Ishikawa (cell line): ENCODE measurements at regions not wholly inside any gene's neighbourhood (a gene's known extent, or its start where the extent isn't known, plus 50 kb on each side); places are given as distances from the start of the nearest gene placed in this dataset.

Source experiments
- CEBPB ChIP-seq: IDR thresholded peaks from 2 replicates; pipeline ENCODE4 v1.6.1; 2012
- EP300 ChIP-seq: IDR thresholded peaks from 2 replicates; pipeline ENCODE4 v1.6.1; 2012; ENCODE audit warnings: borderline replicate concordance
- YY1 ChIP-seq: IDR thresholded peaks from 2 replicates; pipeline ENCODE4 v1.6.1; 2012; ENCODE audit warnings: low read depth
- ZBTB7A ChIP-seq: IDR thresholded peaks from 2 replicates; pipeline ENCODE4 v1.6.1; 2012; ENCODE audit warnings: low read depth
- TF ChIP-seq, protein P1 (sequence below): IDR thresholded peaks from 2 replicates; pipeline ENCODE4 v1.6.1; 2012; ENCODE audit warnings: low read depth, mild to moderate bottlenecking

DNA sequence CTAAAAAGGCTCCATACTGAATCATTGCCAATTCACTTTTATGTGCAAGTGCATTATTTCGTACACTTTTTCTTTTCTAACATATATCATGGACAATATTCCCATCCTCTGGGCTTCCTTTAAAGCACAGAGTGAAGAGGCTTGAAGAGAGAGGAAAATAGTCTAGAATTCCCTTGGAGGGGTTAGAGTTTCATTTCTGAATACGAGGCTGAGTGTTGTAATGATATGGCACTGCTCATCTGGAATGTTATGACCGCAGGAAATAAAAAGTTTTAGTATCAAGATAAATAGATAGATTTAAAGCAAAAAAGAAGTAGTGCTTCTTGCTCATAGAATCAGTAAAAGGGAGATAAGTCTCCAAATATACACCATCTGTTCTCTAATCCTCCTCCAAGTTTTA, 412.3 kb upstream of the SLITRK1 start:
- TF ChIP-seq EP300 (no peak), ZBTB7A (no peak), CEBPB (no peak), YY1 (no peak)
- TF ChIP-seq, protein P1, sequence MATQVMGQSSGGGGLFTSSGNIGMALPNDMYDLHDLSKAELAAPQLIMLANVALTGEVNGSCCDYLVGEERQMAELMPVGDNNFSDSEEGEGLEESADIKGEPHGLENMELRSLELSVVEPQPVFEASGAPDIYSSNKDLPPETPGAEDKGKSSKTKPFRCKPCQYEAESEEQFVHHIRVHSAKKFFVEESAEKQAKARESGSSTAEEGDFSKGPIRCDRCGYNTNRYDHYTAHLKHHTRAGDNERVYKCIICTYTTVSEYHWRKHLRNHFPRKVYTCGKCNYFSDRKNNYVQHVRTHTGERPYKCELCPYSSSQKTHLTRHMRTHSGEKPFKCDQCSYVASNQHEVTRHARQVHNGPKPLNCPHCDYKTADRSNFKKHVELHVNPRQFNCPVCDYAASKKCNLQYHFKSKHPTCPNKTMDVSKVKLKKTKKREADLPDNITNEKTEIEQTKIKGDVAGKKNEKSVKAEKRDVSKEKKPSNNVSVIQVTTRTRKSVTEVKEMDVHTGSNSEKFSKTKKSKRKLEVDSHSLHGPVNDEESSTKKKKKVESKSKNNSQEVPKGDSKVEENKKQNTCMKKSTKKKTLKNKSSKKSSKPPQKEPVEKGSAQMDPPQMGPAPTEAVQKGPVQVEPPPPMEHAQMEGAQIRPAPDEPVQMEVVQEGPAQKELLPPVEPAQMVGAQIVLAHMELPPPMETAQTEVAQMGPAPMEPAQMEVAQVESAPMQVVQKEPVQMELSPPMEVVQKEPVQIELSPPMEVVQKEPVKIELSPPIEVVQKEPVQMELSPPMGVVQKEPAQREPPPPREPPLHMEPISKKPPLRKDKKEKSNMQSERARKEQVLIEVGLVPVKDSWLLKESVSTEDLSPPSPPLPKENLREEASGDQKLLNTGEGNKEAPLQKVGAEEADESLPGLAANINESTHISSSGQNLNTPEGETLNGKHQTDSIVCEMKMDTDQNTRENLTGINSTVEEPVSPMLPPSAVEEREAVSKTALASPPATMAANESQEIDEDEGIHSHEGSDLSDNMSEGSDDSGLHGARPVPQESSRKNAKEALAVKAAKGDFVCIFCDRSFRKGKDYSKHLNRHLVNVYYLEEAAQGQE = no peak
